Stomach (tissue), 4 donors: ENCODE measurements at regions not wholly inside any gene's neighbourhood (a gene's known extent, or its start where the extent isn't known, plus 50 kb on each side); places are given as distances from the start of the nearest gene placed in this dataset.
"Not testable (repeated sequence)": the region's sequence is repeated elsewhere in the genome, so short reads cannot be mapped to it uniquely, and the experiment has no call there.

ENCODE experiments used
- POLR2A ChIP-seq, 4 donors: fragments of 450-650 bp; IDR thresholded peaks; one replicate each; pipeline ENCODE4 v1.6.1; 2016; ENCODE audit warnings: antibody characterized with exemption in 4 of 4, control low read depth in 2 of 4, mild to moderate bottlenecking in 1 of 4, moderate library complexity in 1 of 4
- TF ChIP-seq, protein P1 (sequence below), 7 experiments: fragments of 450-650 bp in 4 of 7; fragments of 200-600 bp in 3 of 7; sonication (generic) in 3 of 7; IDR thresholded peaks; one replicate each; pipeline ENCODE4 v1.5.1; 2016 to 2019; ENCODE audit warnings: antibody characterized with exemption in 7 of 7, control low read depth in 2 of 7, mild to moderate bottlenecking in 1 of 7

DNA sequence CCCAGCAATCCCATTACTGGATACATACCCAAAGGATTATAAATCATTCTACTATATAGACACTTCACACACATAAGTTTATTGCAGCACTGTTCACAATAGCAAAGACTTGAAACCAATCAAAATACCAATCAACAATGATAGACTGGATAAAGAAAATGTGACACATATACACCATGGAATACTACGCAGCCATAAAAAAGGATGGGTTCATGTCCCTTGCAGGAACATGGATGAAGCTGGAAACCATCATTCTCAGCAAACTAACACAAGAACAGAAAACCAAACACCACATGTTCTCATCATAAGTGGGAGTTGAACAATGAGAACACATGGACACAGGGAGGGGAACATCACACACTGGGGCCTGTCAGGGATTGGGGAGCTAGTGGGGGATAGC is 475.4 kb upstream of the NFIA start:
- TF ChIP-seq, protein P1, sequence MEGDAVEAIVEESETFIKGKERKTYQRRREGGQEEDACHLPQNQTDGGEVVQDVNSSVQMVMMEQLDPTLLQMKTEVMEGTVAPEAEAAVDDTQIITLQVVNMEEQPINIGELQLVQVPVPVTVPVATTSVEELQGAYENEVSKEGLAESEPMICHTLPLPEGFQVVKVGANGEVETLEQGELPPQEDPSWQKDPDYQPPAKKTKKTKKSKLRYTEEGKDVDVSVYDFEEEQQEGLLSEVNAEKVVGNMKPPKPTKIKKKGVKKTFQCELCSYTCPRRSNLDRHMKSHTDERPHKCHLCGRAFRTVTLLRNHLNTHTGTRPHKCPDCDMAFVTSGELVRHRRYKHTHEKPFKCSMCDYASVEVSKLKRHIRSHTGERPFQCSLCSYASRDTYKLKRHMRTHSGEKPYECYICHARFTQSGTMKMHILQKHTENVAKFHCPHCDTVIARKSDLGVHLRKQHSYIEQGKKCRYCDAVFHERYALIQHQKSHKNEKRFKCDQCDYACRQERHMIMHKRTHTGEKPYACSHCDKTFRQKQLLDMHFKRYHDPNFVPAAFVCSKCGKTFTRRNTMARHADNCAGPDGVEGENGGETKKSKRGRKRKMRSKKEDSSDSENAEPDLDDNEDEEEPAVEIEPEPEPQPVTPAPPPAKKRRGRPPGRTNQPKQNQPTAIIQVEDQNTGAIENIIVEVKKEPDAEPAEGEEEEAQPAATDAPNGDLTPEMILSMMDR (IDR thresholded peaks at IDR 0.05) = not testable (repeated sequence)
- TF ChIP-seq POLR2A (IDR thresholded peaks at IDR 0.05) = not testable (repeated sequence)
